HG02623 (cell line): ENCODE measurements at regions not wholly inside any gene's neighbourhood (a gene's known extent, or its start where the extent isn't known, plus 50 kb on each side); places are given as distances from the start of the nearest gene placed in this dataset.
"Not testable (repeated sequence)": the region's sequence is repeated elsewhere in the genome, so short reads cannot be mapped to it uniquely, and the experiment has no call there.

Source experiments
- ATAC-seq: cut with Tn5 transposase; IDR thresholded peaks from one replicate; pipeline ENCODE4 v1.9.1; 2021; ENCODE audit warnings: moderate library complexity; ENCODE audit not compliant: unreplicated experiment

DNA sequence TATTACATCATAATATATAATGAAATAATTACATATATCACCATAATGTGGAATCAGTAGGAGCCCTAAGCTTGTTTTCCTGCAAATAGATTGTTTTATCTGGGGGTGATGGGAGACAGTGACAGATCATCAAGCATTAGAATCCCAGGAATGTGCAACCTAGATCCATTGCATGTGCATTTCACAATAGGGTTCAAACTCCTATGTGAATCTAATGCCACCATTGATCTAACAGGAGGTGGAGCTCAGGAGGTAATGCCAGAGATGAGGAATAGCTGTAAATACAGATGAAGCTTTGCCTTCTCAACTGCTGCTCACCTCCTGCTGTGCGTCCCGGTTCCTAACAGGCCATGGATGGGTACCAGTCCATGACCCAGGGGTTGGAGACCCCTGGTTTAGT, 63.8 kb upstream of the CHORDC1 start:
- ATAC-seq = no peak

DNA sequence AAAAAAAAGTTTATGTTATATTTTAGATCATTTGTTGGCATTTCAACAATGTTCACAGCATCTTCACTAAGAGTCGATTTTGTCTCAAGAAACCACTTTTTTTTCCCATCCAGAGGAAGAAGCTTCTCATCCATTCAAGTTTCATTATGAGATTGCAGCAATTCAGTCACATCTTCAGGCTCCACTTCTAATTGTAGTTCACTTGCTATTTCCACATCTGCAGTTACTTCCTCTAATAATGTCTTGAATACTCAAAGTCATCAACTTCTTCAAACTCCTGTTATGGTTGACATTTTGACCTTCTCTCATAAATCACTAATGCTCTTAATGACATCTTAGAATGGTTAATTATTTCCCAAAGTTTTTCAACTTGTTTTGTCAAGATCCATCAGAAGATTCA, 61.3 kb upstream of the CHORDC1 start:
- ATAC-seq = no peak

DNA sequence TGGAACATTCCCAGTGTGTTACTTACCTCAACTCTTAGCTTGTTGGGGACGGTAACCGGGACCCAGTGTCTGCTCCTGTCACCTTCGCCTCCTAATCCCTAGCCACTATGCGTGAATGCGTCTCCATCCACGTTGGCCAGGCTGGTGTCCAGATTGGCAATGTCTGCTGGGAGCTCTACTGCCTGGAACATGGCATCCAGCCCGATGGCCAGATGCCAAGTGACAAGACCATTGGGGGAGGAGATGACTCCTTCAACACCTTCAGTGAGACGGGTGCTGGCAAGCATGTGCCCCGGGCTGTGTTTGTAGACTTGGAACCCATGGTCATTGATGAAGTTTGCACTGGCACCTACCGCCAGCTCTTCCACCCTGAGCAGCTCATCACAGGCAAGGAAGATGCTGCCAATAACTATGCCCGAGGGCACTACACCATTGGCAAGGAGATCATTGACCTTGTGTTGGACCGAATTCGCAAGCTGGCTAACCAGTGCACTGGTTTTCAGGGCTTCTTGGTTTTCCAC, 59.8 kb upstream of the CHORDC1 start:
- ATAC-seq = not testable (repeated sequence)

DNA sequence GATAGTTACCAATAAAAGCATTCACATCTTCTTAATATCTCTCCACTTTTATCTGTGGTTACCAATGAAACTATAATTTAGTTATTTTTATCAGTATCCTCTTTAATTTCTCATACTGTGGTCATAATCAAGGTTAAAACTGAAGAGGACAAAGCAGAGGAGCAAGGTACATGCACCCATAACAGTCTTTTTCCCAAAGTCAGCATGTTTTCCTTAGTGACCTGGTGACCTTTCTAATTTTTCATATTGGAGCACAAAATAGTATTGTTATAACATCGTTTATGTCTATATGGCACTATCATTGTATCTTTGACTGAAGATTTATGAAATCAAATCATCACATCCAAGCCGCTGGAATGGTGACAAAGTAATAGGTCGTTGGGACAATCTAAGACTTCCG, 51.5 kb upstream of the CHORDC1 start:
- ATAC-seq = no peak
